GM19397 (cell line): ENCODE measurements at regions not wholly inside any gene's neighbourhood (a gene's known extent, or its start where the extent isn't known, plus 50 kb on each side); places are given as distances from the start of the nearest gene placed in this dataset.
A peak's percentile ranks its signal among the peaks of the same experiment; 100 is the strongest.
"Not testable (repeated sequence)": the region's sequence is repeated elsewhere in the genome, so short reads cannot be mapped to it uniquely, and the experiment has no call there.

Source experiments
- ATAC-seq: cut with Tn5 transposase; IDR thresholded peaks from one replicate; pipeline ENCODE4 v1.9.1; 2021; ENCODE audit warnings: mild to moderate bottlenecking, moderate library complexity; ENCODE audit not compliant: unreplicated experiment

DNA sequence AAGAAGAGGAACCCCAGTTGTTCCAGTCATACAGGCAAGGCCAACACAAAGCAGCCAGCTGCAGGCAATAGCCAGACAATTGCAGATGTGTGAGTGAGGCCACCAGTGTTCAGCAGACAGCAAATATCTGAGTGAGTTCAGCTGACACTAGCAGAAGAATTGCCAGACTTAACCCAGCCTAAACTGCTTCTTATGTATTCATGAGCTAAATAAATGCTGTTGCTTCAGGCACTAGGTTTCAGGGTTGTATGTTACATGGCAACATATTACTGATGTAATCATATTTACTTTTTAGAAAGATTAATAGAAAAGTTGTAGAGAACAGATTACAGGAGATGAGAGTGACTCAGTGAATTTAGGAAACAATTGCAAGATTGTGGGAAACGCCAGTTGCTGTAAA is 129.8 kb upstream of the CHODL start:
- ATAC-seq = no peak

DNA sequence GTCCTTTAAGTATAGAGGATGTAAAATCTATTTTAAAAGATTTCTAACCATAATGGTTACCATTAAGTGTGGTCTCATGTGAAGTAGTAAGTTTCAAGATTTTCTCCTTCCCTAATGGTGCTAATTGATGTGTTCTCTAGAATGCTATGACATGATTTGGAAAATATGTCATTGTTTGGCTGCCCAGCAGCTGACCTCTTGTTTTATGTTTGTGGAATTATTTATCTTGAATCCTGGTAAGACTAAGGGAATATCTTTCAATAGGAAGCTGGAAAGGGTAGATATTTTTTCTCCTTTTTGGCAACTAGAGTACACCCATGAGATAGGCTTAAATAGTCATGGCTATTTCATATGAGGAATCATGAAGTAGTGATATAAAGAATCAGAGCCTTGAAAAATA is 139.8 kb upstream of the CHODL start:
- ATAC-seq = no peak

DNA sequence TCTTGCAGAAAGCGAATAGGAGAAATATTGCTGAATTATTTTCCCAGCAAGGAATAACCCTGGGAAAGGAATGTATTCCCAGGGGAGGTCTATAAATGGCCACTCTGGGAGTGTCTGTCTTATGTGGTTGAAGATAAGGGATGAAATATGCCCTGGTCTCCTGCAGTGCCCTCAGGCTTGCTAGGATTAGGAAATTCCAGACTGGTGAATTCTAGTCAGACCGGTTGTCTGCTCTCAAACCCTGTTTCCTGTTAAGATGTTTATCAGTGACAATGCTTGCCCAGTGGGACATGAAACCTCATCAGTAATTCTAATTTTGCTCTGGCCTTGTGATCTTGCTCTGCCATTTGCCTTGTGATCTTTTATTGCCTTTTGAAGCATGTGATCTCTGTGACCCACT is 148.2 kb upstream of the CHODL start:
- ATAC-seq = not testable (repeated sequence)

DNA sequence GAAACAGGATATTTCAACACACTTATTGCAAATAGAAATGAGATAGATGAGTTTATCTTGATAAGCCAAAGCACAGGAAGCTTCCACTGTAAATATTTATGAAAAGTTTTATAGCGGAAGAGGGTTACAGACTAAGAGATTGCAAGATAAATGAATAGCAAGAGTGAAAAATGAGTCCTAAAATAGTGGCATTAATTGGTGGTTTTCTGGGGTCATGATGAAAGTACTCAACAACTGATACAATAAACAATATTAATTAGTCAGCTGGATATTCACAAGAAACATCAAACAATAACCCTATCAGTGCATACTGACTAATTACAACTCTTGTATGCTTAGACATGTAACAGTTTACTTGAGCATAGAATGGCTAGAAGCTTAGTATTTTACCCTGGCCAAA is 154.8 kb upstream of the CHODL start:
- ATAC-seq = no peak

DNA sequence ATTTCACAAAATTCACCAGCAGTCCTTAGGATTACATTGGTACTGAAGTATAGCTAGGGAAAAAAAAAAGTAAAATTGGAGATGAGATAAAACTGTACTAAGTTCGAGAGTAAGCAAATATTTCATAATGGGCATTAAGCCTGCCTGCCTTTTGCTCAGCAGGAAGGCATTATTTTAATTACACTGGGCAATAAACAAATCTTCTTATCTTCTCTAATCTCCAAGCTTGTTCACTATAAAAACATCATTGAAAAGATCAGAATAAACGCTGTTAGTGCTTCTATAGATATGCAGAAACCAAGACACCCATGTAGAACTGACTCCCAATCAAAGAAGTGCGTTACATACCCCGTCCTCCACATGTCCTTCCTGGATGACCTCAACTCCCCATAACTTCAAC is 174.2 kb upstream of the CHODL start:
- ATAC-seq = no peak

DNA sequence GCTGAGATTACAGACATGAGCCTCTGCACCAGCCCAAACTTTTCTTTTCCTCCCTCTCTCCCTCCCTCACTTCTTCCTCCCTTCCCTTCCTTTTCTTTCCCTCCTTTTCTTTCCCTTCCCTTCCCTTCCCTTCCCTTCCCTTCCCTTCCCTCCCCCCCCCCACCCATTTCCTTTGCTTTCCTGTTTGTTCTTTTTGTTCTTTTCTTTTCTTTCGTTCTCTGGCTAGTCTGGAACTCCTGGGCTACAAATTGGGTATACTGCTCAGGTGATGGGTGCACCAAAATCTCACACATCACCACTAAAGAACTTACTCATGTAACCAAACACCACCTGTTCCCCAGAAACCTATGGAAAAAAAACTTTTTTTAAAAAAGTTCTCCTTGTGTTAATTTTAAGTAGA is 174.8 kb upstream of the CHODL start:
- ATAC-seq = no peak

DNA sequence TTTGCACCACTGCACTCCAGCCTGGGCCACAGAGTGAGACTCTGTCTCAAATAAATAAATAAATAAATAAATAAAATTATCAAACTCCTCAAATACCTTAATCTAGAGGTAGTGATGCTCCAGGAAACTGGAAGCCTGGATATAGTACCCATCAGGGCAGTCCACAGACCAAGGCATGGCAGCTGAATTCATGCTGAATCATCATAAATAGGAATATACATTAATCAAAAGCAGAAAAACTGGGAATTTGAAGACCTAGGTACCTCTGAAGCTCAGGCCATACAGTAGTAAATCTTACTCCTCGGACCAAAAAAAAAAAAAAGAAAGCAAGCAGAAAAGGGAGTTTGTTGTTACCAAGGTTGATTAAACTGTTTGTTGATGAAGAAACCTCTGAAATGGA is 184.2 kb upstream of the CHODL start:
- ATAC-seq = no peak

DNA sequence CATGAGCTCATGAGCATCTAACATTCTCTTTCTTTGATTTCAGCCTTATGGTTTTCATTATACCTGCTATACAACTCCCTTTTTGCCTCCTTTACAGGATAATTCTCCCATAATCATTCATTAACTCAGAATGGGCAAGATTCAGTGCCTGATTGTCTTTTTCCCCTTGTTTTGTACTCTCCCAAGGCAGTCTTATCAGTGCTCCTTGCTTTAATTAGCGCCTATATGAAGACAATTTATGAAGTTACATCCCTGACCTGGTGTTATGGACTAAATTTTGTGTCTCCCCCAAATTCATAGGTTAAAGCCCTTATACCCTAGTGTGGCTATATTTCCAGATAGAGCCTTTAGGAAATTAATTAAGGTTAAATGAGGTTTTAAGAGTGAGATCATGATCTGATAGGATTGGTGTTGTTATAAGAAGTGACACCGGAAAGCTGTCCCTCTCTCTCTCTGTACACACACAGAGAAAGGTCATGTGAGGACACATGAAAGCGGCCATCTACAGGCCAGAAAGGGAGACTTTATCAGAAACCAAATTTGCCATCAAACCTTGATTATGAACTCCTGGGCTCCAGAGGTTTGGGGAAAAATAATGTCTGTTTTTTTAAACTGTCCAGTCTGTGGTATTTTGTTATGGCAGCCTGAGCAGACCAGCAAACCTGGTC is 185.8 kb upstream of the CHODL start:
- no peak for ATAC-seq

DNA sequence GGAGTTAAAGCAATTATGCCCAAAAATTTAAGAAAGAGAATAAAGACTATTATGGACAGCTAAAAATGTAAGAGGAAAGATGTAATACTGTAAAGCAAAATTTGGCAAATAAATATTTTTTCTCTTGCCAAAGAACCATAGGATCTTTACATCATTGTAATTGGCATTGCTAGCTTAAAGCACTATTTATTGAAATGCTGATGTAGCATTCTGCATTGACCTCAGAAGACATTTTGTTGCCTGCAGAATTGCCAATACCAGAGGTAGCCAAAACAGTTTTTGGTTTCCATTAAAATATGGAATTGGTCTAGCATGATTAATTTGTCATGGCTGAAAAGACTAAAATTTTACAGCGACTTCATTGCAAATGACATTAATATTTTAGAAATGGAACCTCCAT is 191.5 kb upstream of the CHODL start:
- no peak for ATAC-seq

DNA sequence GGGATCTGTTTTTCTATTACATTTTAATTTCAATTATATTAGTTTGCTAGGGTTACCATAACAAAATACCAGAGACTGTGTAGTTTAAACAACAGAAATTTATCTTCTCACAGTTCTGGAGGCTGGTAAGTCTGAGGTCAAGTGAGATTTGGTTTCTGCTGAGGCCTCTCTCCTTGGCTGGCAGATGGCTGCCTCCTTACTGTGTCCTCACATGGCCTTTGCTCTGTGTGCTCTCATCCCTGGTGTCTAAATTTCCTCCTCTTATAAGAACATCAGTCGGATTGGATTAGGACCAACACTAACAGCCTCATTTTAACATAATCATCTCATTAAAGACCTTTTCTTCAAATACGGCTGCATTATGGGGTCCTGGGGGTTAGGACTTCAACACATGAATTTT is 195.2 kb upstream of the CHODL start:
- ATAC-seq = no peak

DNA sequence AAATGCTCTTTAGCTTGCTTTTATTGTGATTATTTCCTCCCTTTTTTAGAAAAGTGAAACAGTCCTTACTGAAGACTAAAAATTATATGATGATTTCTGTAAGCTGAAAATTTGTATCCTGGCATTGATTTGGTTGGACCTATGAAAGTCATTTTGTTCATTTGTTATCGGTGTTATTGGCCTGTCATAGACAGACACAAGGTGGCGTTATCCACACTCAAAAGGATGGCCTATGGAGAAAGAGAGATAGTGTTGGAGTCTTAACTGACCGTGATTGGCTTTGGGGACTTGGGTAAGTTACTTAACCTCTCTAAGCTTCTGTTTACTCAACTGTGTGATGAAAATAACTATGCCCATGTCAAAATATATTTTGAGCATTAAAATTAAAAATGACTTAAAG is 203.6 kb upstream of the CHODL start:
- no peak for ATAC-seq

DNA sequence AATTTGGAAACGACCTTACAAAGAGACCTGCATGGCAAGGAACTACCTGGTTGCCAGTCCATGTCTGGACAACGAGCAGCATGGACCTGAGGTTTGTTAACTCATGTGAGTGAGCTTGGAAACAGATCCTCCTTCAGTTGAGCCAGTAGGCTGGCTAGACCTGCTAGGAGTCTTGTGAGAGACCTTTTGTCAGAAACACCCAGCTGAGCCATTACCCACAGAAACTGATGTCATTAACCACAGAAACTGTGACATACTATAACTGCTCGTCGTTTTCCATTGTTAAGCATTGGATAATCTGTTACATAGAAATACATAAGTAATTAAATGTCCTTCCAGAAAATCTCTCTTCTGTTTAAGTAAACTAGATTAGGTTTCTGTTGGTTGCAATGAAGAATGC is 211.1 kb upstream of the C21orf91 start:
- ATAC-seq = peak; percentile 63

DNA sequence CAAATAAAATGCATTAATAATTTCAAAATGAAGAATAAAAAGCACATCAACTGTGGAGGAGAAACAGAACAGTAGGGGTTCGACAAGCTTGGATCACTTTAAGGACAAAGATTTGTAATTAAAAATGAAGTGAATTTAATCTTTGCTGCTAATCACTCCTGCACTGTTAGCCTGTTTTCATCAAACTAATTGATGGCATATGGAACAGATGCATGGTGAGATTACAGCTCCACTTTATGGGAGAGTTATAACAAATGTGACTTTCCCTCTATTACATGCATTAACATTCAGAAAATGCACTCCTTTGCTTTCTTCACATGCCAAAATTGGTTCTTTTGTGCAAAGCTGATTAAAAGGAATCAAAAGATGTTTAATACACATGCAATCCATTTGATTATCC is 207.2 kb upstream of the C21orf91 start:
- ATAC-seq = no peak

DNA sequence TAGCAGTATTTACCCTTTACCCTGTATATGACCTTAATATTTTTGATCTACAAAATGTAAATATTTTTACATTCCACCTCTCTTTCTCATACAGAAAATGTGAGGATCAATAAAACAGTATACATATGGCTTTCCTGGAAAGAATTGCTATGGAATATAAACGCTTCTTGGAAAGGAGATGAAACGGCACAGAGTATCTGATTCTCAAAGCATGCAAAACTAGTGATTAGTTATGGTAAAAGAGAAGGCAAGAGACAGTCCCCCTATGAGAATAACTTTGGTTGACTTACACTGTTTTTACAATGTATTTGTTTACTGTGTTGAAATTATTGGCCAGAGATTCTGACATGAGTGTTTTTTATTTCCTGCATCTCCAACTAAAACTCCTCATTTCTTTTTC is 204.6 kb upstream of the C21orf91 start:
- ATAC-seq = no peak

DNA sequence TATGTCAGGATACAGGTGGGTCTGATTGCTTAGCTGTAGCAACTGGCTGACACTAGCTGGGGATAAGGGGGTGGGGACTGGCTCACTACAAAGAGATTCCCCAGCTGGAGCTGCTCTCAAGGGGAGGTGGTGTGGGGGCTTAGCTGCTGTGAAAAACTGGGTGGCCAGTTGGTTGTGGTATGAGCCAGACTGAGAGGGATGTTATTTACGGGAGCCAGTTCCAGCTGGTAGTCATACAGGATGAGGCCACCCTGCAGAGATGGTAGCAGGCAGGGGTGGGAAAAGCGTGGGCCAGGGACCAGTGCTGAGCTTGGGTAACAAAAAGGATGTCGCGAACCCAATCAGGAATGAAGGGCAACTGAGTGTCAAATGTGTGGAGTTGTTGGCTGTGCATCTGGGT is 204.0 kb upstream of the C21orf91 start:
- no peak for ATAC-seq

DNA sequence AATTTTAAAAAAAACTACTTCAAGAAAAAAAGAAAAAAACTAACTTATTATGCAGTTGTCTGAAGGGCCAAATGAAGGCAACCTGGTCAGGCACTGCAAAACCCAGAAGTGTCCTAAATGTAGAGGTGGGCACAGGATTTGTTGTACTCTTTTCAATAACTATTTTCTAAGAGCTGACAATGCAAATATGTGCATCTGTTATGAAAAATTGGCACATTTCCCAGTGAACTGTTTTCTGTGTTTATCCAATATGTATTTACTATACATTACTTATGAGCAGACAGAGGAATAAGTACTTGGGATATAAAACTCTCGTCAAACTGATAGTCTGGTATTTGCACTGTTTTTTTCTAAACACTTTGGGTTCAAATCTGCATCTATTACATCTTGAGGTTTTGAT is 188.0 kb upstream of the C21orf91 start:
- no peak for ATAC-seq

DNA sequence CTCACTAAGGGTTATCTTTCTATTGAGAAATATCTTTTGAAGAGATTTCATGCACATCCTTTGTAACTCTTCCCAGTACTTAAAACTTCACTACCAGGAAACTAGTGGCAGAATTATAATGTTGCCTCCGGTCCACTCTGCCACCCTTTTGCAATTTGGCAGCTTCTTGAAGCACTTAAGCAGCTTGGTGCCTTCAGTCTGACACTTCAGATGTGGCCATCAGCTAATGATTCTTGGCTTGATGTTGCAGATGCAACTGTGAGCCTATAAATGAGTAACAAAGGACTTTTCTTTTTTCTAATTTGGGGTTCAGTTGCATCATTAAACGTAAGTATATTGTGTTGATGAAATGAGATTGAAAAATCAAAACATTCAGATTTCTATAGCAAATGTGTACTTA is 187.5 kb upstream of the C21orf91 start:
- ATAC-seq = no peak

DNA sequence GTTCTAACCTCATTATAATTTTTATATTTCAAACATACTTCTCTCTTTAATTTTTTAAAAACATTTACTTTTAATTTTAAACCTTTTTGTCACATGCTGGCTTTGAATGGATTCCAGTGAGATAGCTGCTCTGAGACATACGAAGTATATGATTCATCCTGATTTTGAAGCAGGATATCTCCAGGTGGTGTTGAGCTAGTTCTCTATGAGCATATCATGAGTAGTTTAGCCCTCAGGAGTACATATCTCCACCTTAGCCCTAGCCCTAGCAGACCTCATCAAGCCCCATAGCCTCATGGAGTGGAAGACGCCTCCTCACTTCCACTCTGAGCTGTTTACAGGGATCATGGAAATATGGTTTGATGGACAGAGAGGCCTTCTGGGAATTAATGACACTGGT is 183.2 kb upstream of the C21orf91 start:
- ATAC-seq = no peak

DNA sequence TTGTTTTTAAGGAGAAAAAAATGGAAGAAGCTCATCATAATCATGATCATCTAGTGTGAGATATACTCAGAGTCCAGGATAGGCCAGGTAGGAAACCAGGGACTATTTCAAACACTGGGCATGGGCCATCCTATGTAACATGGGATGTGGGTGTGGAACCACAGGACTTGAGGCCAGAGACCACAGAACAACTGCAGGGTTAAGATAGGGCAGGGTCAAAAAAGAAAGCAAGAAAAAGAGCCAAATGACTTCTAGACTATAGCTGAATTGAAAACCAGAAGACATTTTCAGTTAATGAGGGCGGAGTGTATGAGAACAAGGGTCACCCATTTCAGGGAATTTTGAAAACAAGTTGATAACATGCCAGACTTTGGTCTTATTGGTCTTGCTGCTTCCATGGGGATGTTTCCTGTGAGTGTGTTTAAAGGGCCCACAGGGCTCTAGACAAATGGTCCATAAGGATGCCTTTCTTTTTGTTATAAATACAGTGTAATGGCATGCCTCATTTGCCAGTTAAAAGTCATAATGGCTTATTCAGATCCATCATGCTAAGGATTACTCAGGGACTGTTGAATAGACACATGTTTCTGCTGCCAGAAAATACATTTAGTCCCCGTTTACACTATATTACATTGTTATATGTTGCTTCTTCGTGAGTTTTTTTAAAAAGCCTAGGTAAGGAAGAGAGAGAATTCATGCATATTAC is 182.0 kb upstream of the C21orf91 start:
- ATAC-seq = no peak

DNA sequence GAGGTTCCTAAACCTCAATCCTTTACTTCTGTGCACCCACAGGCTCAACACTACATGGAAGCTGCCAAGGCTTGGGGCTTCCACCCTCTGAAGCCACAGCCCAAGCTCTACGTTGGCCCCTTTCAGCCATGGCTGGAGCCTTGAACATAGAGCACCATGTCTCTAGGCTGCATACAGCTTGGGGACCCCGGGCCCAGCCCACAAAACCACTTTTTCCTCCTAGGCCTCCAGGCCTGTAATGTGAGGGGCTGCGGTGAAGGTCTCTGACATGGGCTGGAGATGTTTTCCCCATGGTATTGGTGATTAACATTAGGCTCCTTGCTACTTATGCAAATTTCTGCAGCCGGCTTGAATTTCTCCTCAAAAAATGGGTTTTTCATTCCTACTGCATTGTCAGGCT is 179.4 kb upstream of the C21orf91 start:
- ATAC-seq = not testable (repeated sequence)

DNA sequence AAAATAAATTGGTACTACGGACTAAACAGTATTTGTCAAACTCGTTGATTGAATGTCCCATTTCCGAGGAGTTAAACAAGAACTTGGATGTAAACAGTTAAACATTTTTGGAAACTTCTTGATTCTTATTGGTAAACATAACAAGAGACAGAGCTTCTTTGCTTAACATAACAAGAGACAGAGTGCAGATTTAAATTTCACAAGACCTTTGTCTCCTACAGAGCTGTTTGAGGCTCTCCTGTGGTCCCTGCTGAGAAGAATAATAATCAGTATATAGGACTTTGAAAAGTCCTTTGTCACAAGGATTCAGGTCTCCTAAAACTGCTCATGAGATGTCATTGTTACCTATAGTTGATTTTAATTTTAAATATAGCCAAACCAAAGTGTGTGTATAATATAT is 170.6 kb upstream of the C21orf91 start:
- ATAC-seq = no peak

DNA sequence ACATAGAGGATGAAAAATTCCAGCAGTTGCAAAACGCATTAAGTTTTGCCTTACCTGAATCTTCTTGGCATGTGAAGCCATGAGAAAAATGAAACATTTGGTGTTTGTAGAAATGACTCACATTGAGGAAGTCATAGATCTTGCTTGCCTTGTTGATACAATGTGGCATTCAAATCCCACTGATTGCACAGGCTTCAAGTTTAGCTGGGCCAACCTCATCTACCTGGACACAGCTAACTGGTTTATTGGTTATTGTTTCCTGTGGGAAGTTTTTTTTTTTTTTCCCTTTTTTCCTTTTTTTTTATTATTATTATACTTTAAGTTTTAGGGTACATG is 168.9 kb upstream of the C21orf91 start:
- no peak for ATAC-seq
